ENCODE measurements at regions not wholly inside any gene's neighbourhood (a gene's known extent, or its start where the extent isn't known, plus 50 kb on each side); places are given as distances from the start of the nearest gene placed in this dataset.

- Histone ChIP-seq H3K4me2 (ENCODE audit: low read length) (no peak overlapping the region), H3K36me3 (ENCODE audit: insufficient read depth, low read length) (no peaks in the 10 kb centered on the region), H3K27ac (ENCODE audit: low read length) (no peak overlapping the region), H3F3A (ENCODE audit: insufficient read depth, low read length, poor library complexity, severe bottlenecking) (no peaks in the 10 kb centered on the region), H3K9me3 (ENCODE audit: low read length) (peaks cover 4% of the 10 kb centered on the region), H4K20me1 (ENCODE audit: insufficient read depth) (no peaks in the 10 kb centered on the region), H3K79me2 (replicated peaks; ENCODE audit: insufficient read depth, low read length) (no peaks in the 10 kb centered on the region), H3K27me3 (ENCODE audit: insufficient read depth, low read depth, low read length) (no peaks in the 10 kb centered on the region), H3K9ac (ENCODE audit: low read length) (no peak overlapping the region), H3K9me2 (ENCODE audit: insufficient read depth, low read length) (no peaks in the 10 kb centered on the region), H2AFZ (ENCODE audit: low read depth, low read length) (no peak overlapping the region), H3K4me3 (ENCODE audit: low read length) (no peak overlapping the region)
- TF ChIP-seq, protein P1, sequence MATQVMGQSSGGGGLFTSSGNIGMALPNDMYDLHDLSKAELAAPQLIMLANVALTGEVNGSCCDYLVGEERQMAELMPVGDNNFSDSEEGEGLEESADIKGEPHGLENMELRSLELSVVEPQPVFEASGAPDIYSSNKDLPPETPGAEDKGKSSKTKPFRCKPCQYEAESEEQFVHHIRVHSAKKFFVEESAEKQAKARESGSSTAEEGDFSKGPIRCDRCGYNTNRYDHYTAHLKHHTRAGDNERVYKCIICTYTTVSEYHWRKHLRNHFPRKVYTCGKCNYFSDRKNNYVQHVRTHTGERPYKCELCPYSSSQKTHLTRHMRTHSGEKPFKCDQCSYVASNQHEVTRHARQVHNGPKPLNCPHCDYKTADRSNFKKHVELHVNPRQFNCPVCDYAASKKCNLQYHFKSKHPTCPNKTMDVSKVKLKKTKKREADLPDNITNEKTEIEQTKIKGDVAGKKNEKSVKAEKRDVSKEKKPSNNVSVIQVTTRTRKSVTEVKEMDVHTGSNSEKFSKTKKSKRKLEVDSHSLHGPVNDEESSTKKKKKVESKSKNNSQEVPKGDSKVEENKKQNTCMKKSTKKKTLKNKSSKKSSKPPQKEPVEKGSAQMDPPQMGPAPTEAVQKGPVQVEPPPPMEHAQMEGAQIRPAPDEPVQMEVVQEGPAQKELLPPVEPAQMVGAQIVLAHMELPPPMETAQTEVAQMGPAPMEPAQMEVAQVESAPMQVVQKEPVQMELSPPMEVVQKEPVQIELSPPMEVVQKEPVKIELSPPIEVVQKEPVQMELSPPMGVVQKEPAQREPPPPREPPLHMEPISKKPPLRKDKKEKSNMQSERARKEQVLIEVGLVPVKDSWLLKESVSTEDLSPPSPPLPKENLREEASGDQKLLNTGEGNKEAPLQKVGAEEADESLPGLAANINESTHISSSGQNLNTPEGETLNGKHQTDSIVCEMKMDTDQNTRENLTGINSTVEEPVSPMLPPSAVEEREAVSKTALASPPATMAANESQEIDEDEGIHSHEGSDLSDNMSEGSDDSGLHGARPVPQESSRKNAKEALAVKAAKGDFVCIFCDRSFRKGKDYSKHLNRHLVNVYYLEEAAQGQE (IDR thresholded peaks at IDR 0.05; ENCODE audit: borderline replicate concordance): no peak
- TF ChIP-seq, protein P2, sequence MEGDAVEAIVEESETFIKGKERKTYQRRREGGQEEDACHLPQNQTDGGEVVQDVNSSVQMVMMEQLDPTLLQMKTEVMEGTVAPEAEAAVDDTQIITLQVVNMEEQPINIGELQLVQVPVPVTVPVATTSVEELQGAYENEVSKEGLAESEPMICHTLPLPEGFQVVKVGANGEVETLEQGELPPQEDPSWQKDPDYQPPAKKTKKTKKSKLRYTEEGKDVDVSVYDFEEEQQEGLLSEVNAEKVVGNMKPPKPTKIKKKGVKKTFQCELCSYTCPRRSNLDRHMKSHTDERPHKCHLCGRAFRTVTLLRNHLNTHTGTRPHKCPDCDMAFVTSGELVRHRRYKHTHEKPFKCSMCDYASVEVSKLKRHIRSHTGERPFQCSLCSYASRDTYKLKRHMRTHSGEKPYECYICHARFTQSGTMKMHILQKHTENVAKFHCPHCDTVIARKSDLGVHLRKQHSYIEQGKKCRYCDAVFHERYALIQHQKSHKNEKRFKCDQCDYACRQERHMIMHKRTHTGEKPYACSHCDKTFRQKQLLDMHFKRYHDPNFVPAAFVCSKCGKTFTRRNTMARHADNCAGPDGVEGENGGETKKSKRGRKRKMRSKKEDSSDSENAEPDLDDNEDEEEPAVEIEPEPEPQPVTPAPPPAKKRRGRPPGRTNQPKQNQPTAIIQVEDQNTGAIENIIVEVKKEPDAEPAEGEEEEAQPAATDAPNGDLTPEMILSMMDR (IDR thresholded peaks at IDR 0.05; ENCODE audit: poor library complexity, severe bottlenecking): no peak
- TF ChIP-seq POLR2AphosphoS5 (IDR thresholded peaks at IDR 0.05) (no peak), SMC3 (conservative IDR thresholded peaks at IDR 0.05; ENCODE audit: poor library complexity) (no peak), MXI1 (conservative IDR thresholded peaks at IDR 0.05; ENCODE audit: poor library complexity, severe bottlenecking) (no peak), EZH2 (IDR thresholded peaks at IDR 0.05; ENCODE audit: borderline replicate concordance, insufficient read depth, low read length, poor library complexity, severe bottlenecking) (no peak), TAF1 (IDR thresholded peaks at IDR 0.05; ENCODE audit: low read depth) (no peak), EP300 (conservative IDR thresholded peaks at IDR 0.05; ENCODE audit: poor library complexity, severe bottlenecking) (no peak), RAD21 (conservative IDR thresholded peaks at IDR 0.05) (no peak)
Observed at GRCh38 chr6:156033598-156033997, 578.0 kb upstream of the NOX3 start.

DNA sequence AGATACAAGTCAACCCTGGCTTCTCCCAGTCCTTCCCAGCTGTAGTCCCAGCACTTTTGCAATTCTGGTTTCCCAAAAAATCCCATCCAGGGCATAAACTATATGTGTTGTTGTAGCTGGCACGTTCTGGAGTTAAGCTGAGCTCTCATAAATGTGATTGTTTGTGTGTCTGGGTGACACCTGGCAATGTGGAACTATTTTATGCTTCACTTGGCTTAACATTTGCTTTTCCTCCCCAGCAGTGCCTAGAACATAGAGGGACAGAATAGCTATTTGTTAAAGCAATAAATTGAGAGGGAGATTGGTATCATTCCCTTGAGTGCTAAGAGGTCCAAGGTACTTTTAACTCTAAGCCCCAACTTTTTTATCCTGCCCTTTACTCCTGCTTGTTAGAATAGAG is 575.9 kb upstream of the NOX3 start:
- no peak overlapping the region for H2AFZ ChIP-seq (ENCODE audit: low read depth, low read length)
- H3K27me3 ChIP-seq (ENCODE audit: insufficient read depth, low read depth, low read length): no peaks in the 10 kb centered on the region
- H3F3A ChIP-seq (ENCODE audit: insufficient read depth, low read length, poor library complexity, severe bottlenecking): no peaks in the 10 kb centered on the region
- no peaks in the 10 kb centered on the region for H4K20me1 ChIP-seq (ENCODE audit: insufficient read depth)
- H3K9me3 ChIP-seq (ENCODE audit: low read length): peaks cover 4% of the 10 kb centered on the region
- H3K79me2 ChIP-seq (replicated peaks; ENCODE audit: insufficient read depth, low read length): no peaks in the 10 kb centered on the region
- no peaks in the 10 kb centered on the region for H3K36me3 ChIP-seq (ENCODE audit: insufficient read depth, low read length)
- no peaks in the 10 kb centered on the region for H3K9me2 ChIP-seq (ENCODE audit: insufficient read depth, low read length)
- TF ChIP-seq, protein P2 (IDR thresholded peaks at IDR 0.05; ENCODE audit: poor library complexity, severe bottlenecking): no peak
- TF ChIP-seq EP300 (conservative IDR thresholded peaks at IDR 0.05; ENCODE audit: poor library complexity, severe bottlenecking) (no peak), RAD21 (conservative IDR thresholded peaks at IDR 0.05) (no peak), MXI1 (conservative IDR thresholded peaks at IDR 0.05; ENCODE audit: poor library complexity, severe bottlenecking) (no peak), SMC3 (conservative IDR thresholded peaks at IDR 0.05; ENCODE audit: poor library complexity) (no peak), EZH2 (IDR thresholded peaks at IDR 0.05; ENCODE audit: borderline replicate concordance, insufficient read depth, low read length, poor library complexity, severe bottlenecking) (no peak), TAF1 (IDR thresholded peaks at IDR 0.05; ENCODE audit: low read depth) (no peak), POLR2AphosphoS5 (IDR thresholded peaks at IDR 0.05) (no peak)
- TF ChIP-seq, protein P1 (IDR thresholded peaks at IDR 0.05; ENCODE audit: borderline replicate concordance): no peak
- no peak overlapping the region for H3K27ac ChIP-seq (ENCODE audit: low read length)
- no peak overlapping the region for H3K4me3 ChIP-seq (ENCODE audit: low read length)
- no peak overlapping the region for H3K4me2 ChIP-seq (ENCODE audit: low read length)
- no peak overlapping the region for H3K9ac ChIP-seq (ENCODE audit: low read length)

All from neural cell (in vitro differentiated cells).